HEK293T (cell line): ENCODE measurements at regions not wholly inside any gene's neighbourhood (a gene's known extent, or its start where the extent isn't known, plus 50 kb on each side); places are given as distances from the start of the nearest gene placed in this dataset.

Experiments
- CTCF ChIA-PET: fragments of 350-600 bp; formaldehyde crosslinking; extraction: SDS; loops from one replicate; lab custom pipeline; 2021; ENCODE audit warnings: antibody characterized with exemption, inconsistent platforms; lab: Yijun Ruan, JAX
- POLR2A ChIA-PET: fragments of 350-600 bp; formaldehyde crosslinking; extraction: SDS; loops from one replicate; lab custom pipeline; 2020; ENCODE audit warnings: antibody characterized with exemption, inconsistent platforms; lab: Yijun Ruan, JAX
- DNase-seq: peaks from one replicate; pipeline ENCODE4 v3.0.0; 2012; ENCODE audit warnings: mixed read lengths; ENCODE audit errors: extremely low spot score
- ARNT ChIP-seq: fragments of 450-650 bp; IDR thresholded peaks from 2 replicates; pipeline ENCODE4 v1.6.1; 2017; ENCODE audit warnings: mild to moderate bottlenecking
- BHLHE40 ChIP-seq: fragments of 450-650 bp; IDR thresholded peaks from 2 replicates; pipeline ENCODE4 v1.6.1; 2016; ENCODE audit warnings: mild to moderate bottlenecking, moderate library complexity, borderline replicate concordance
- CTBP1 ChIP-seq: fragments of 450-650 bp; IDR thresholded peaks from 2 replicates; pipeline ENCODE4 v1.6.1; 2016; ENCODE audit warnings: borderline replicate concordance
- ELF4 ChIP-seq: fragments of 450-650 bp; IDR thresholded peaks from 2 replicates; pipeline ENCODE4 v1.6.1; 2017; ENCODE audit warnings: antibody characterized with exemption
- FOXA1 ChIP-seq: fragments of 450-650 bp; IDR thresholded peaks from 2 replicates; pipeline ENCODE4 v1.6.1; 2016; ENCODE audit warnings: mild to moderate bottlenecking
- FOXK2 ChIP-seq: fragments of 450-650 bp; IDR thresholded peaks from 2 replicates; pipeline ENCODE4 v1.6.1; 2016; ENCODE audit warnings: mild to moderate bottlenecking
- FOXM1 ChIP-seq: fragments of 450-650 bp; IDR thresholded peaks from 2 replicates; pipeline ENCODE4 v1.6.1; 2017; ENCODE audit warnings: mild to moderate bottlenecking, borderline replicate concordance
- HDGF ChIP-seq: fragments of 450-650 bp; IDR thresholded peaks from 2 replicates; pipeline ENCODE4 v1.6.1; 2017; ENCODE audit warnings: antibody characterized with exemption, borderline replicate concordance
- L3MBTL2 ChIP-seq: fragments of 450-650 bp; conservative IDR thresholded peaks from 2 replicates; pipeline ENCODE4 v1.6.1; 2016; ENCODE audit warnings: mild to moderate bottlenecking
- LEF1 ChIP-seq: fragments of 450-650 bp; IDR thresholded peaks from 2 replicates; pipeline ENCODE4 v1.6.1; 2017; ENCODE audit warnings: mild to moderate bottlenecking, borderline replicate concordance
- NFRKB ChIP-seq: fragments of 450-650 bp; IDR thresholded peaks from 2 replicates; pipeline ENCODE4 v1.6.1; 2016; ENCODE audit warnings: mild to moderate bottlenecking, moderate library complexity
- SP1 ChIP-seq: fragments of 450-650 bp; IDR thresholded peaks from 2 replicates; pipeline ENCODE4 v1.6.1; 2017
- SUZ12 ChIP-seq: fragments of 450-650 bp; IDR thresholded peaks from 2 replicates; pipeline ENCODE4 v1.6.1; 2016; ENCODE audit warnings: mild to moderate bottlenecking
- TARDBP ChIP-seq: fragments of 450-650 bp; IDR thresholded peaks from 2 replicates; pipeline ENCODE4 v1.6.1; 2016
- ZNF384 ChIP-seq: fragments of 450-650 bp; IDR thresholded peaks from 2 replicates; pipeline ENCODE4 v1.6.1; 2016
- TF ChIP-seq, protein P1 (sequence below): fragments of 450-650 bp; IDR thresholded peaks from 2 replicates; pipeline ENCODE4 v1.6.1; 2016

DNA sequence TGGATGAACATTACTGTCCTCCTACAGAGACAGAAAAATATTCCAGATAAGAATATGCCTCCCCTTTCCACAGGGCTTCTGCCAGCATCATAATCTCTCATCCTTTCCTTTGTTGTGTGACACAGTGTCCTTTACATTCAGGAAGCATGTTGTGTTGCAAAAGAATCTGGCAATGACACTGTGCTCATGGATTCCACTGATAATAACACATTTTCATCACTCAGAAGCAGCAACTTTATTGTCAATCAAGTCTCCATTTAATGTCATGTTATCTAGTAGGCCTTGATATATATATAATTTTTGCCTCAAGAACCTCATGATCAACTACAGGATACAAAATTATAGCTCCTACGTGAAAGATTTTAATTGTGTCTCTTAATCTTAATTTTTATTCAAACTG, 833.9 kb downstream of the FSTL5 start:
- DNase-seq: no peak
- TF ChIP-seq LEF1 (no peak), L3MBTL2 (no peak), TARDBP (no peak), FOXA1 (no peak), BHLHE40 (no peak), NFRKB (no peak), ZNF384 (no peak), SP1 (no peak), SUZ12 (no peak), CTBP1 (no peak), ELF4 (no peak), ARNT (no peak), FOXM1 (no peak), HDGF (no peak), FOXK2 (no peak)
- TF ChIP-seq, protein P1, sequence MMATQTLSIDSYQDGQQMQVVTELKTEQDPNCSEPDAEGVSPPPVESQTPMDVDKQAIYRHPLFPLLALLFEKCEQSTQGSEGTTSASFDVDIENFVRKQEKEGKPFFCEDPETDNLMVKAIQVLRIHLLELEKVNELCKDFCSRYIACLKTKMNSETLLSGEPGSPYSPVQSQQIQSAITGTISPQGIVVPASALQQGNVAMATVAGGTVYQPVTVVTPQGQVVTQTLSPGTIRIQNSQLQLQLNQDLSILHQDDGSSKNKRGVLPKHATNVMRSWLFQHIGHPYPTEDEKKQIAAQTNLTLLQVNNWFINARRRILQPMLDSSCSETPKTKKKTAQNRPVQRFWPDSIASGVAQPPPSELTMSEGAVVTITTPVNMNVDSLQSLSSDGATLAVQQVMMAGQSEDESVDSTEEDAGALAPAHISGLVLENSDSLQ: no peak

DNA sequence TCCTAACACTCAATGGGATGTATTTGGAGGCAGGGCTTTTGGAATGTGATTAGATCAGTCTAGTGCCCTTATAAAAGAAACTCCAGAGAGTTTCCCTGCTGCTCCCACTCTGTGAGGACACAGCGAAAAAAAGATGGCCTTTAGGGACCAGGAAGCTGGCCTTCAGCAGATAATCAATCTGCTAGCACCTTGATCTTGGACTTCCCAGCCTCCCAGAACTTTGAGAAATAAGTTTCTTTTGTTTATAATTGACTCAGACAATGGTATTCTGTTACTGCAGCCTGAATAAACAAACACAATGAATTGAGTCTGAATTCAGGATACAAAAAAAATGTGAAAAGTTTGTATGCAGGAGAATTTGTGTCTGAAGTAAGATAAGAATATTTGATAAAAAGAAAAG, 842.1 kb downstream of the FSTL5 start:
- POLR2A ChIA-PET: no interaction called here

More for the DNA sequence above, 833.9 kb downstream of the FSTL5 start:
- ChIA-PET CTCF (no interaction called here), POLR2A (no interaction called here)

GRCh38 chr4:161320377-161320776, 843.4 kb downstream of the FSTL5 start:
- TF ChIP-seq L3MBTL2 (0 out of 2 replicates have a peak, but pooled peaks have one; percentile 34), FOXM1 (no peak), FOXK2 (no peak), TARDBP (no peak)
- peak; percentile 33 for DNase-seq
- CTCF ChIA-PET: interaction anchor here (1.0 kb wide), 1 partner anchor 11 kb away, joined by 4 read pairs; no protein-coding TSS in a partner anchor

More for the DNA sequence above, 842.1 kb downstream of the FSTL5 start:
- no peak for DNase-seq
- CTCF ChIA-PET: interaction anchor here (0.6 kb wide), 1 partner anchor 847 kb away, joined by 6 read pairs; no protein-coding TSS in a partner anchor
- TF ChIP-seq ELF4: no peak

GRCh38 chr4:161317000-161317399, 846.8 kb downstream of the FSTL5 start:
- POLR2A ChIA-PET: no interaction called here
- DNase-seq: no peak
- TF ChIP-seq ZNF384 (no peak), FOXA1 (no peak), TARDBP (no peak), SUZ12 (no peak), ELF4 (no peak), L3MBTL2 (no peak), SP1 (no peak), LEF1 (no peak), BHLHE40 (no peak), ARNT (no peak), HDGF (no peak), CTBP1 (no peak)
- TF ChIP-seq, protein P1: no peak
- CTCF ChIA-PET: no interaction called here

More at GRCh38 chr4:161320377-161320776, 843.4 kb downstream of the FSTL5 start:
- POLR2A ChIA-PET: no interaction called here

GRCh38 chr4:161314371-161314770, 849.4 kb downstream of the FSTL5 start:
- ChIA-PET CTCF (no interaction called here), POLR2A (no interaction called here)
- no peak for TF ChIP-seq SP1
- no peak for TF ChIP-seq CTBP1
- TF ChIP-seq FOXA1: no peak
- no peak for TF ChIP-seq ZNF384
- TF ChIP-seq ELF4: no peak
- no peak for TF ChIP-seq SUZ12
- no peak for TF ChIP-seq BHLHE40
- TF ChIP-seq TARDBP: no peak
- TF ChIP-seq HDGF: no peak
- no peak for TF ChIP-seq NFRKB
- TF ChIP-seq L3MBTL2: no peak
- TF ChIP-seq, protein P1: no peak
- TF ChIP-seq LEF1: no peak
- no peak for TF ChIP-seq FOXM1
- no peak for TF ChIP-seq FOXK2
- DNase-seq: no peak

DNA sequence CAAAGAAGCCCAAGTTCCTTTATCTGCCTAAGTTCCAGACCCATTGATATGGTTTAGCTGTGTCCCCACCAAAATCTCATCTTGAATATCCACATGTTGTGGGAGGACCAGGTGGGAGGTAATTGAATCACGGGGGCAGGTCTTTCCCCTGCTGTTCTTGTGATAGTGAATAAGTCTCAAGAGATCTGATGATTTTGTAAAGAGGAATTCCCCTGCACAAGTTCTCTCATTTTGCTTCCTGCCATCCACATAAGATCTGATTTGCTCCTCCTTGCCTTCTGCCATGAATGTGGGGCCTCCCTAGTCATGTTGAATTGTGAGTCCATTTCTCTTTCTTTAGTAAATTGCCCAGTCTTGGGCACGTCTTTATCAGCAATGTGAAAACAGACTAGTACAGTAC, 860.2 kb downstream of the FSTL5 start:
- TF ChIP-seq CTBP1: no peak
- TF ChIP-seq BHLHE40: no peak
- no peak for TF ChIP-seq FOXM1
- TF ChIP-seq L3MBTL2: no peak
- no peak for DNase-seq
- ChIA-PET CTCF (no interaction called here), POLR2A (no interaction called here)

DNA sequence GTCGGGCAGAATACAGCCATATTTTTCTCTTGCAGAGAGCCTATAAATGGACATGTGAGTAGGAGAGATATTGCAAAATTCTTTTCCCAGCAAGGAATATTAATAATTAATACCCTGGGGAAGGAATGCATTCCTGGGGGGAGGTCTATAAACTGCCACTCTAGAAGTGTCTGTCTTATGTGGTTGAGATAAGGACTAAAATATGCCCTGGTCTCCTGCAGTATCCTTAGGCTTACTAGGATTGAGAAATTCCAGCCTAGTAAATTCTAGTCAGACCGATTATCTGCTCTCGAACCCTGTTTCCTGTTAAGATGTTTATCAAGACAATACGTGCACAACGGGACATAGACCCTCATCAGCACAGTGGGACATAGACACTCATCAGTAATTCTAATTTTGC, 872.6 kb downstream of the FSTL5 start:
- CTCF ChIA-PET: no interaction called here
- POLR2A ChIA-PET: no interaction called here
- no peak for TF ChIP-seq FOXA1
- TF ChIP-seq ZNF384: no peak
- TF ChIP-seq TARDBP: no peak
- TF ChIP-seq FOXM1: no peak
- TF ChIP-seq NFRKB: no peak
- TF ChIP-seq, protein P1: no peak
- no peak for TF ChIP-seq LEF1
- no peak for TF ChIP-seq HDGF
- TF ChIP-seq FOXK2: no peak
- no peak for TF ChIP-seq SUZ12
- no peak for TF ChIP-seq CTBP1
- no peak for DNase-seq
